H9 (cell line): ENCODE measurements at regions not wholly inside any gene's neighbourhood (a gene's known extent, or its start where the extent isn't known, plus 50 kb on each side); places are given as distances from the start of the nearest gene placed in this dataset.

Experiments
- DNase-seq: peaks from one replicate; pipeline ENCODE4 v3.0.0-alpha.2; 2017
- H2AFZ ChIP-seq: one replicate; pipeline ENCODE4 v1.6.1; 2013; ENCODE audit warnings: mild to moderate bottlenecking, low read length, control low read depth, moderate library complexity
- H2AK5ac ChIP-seq: 2 replicates; pipeline ENCODE4 v1.6.1; 2013; ENCODE audit warnings: low read length, control low read depth, mixed read lengths; ENCODE audit not compliant: insufficient read length
- H2BK120ac ChIP-seq: one replicate; pipeline ENCODE4 v1.6.1; 2013; ENCODE audit warnings: low read depth, mild to moderate bottlenecking, low read length, control low read depth, inconsistent platforms; ENCODE audit not compliant: poor library complexity, severe bottlenecking
- H2BK12ac ChIP-seq: 2 replicates; pipeline ENCODE4 v1.6.1; 2013; ENCODE audit warnings: low read length, control low read depth, mixed read lengths, low read depth; ENCODE audit not compliant: insufficient read length
- H2BK15ac ChIP-seq: 2 replicates; pipeline ENCODE4 v1.6.1; 2013; ENCODE audit warnings: low read depth, low read length, control low read depth
- H2BK20ac ChIP-seq: one replicate; pipeline ENCODE4 v1.6.1; 2013; ENCODE audit warnings: low read depth, mild to moderate bottlenecking, low read length, control low read depth, inconsistent platforms; ENCODE audit not compliant: poor library complexity, severe bottlenecking
- H2BK5ac ChIP-seq: 2 replicates; pipeline ENCODE4 v1.6.1; 2013; ENCODE audit warnings: low read length, control low read depth, mixed read lengths; ENCODE audit not compliant: insufficient read length
- H3K14ac ChIP-seq: 2 replicates; pipeline ENCODE4 v1.6.1; 2013; ENCODE audit warnings: low read length, control low read depth; ENCODE audit not compliant: insufficient read depth
- H3K18ac ChIP-seq: 2 replicates; pipeline ENCODE4 v1.6.1; 2013; ENCODE audit warnings: low read depth, mild to moderate bottlenecking, mixed read lengths, low read length, control low read depth; ENCODE audit not compliant: insufficient read length
- H3K23ac ChIP-seq: 2 replicates; pipeline ENCODE4 v1.6.1; 2013; ENCODE audit warnings: low read length, control low read depth, mixed read lengths, low read depth; ENCODE audit not compliant: insufficient read length
- H3K23me2 ChIP-seq: 2 replicates; pipeline ENCODE4 v1.6.1; 2013; ENCODE audit warnings: low read depth, mild to moderate bottlenecking, mixed read lengths, low read length, control low read depth; ENCODE audit not compliant: insufficient read length, poor library complexity, severe bottlenecking
- H3K27ac ChIP-seq: 2 replicates; pipeline ENCODE4 v1.5.1; 2013; ENCODE audit warnings: low read length, control low read depth, mixed read lengths, low read depth; ENCODE audit not compliant: insufficient read length
- H3K27me3 ChIP-seq: 2 replicates; pipeline ENCODE4 v1.6.1; 2013; ENCODE audit warnings: low read length, control low read depth, inconsistent platforms; ENCODE audit not compliant: insufficient read depth
- H3K4ac ChIP-seq: 2 replicates; pipeline ENCODE4 v1.6.1; 2013; ENCODE audit warnings: low read depth, mild to moderate bottlenecking, control low read depth, inconsistent platforms, low read length, moderate library complexity
- H3K4me1 ChIP-seq: 2 replicates; pipeline ENCODE4 v1.6.1; 2013; ENCODE audit warnings: low read length, control low read depth, inconsistent platforms; ENCODE audit not compliant: insufficient read depth
- H3K4me2 ChIP-seq: 2 replicates; pipeline ENCODE4 v1.6.1; 2013; ENCODE audit warnings: low read length, control low read depth, mixed read lengths; ENCODE audit not compliant: insufficient read length, insufficient read depth
- H3K56ac ChIP-seq: 2 replicates; pipeline ENCODE4 v1.6.1; 2013; ENCODE audit warnings: low read depth, mild to moderate bottlenecking, mixed read lengths, low read length, control low read depth; ENCODE audit not compliant: insufficient read length
- H3K79me1 ChIP-seq: 2 replicates; pipeline ENCODE4 v1.6.1; 2013; ENCODE audit warnings: low read depth, mild to moderate bottlenecking, moderate library complexity, low read length, control low read depth, inconsistent platforms; ENCODE audit not compliant: insufficient read depth, poor library complexity, severe bottlenecking
- H3K79me2 ChIP-seq: 2 replicates; pipeline ENCODE4 v1.6.1; 2013; ENCODE audit warnings: low read length, control low read depth, inconsistent platforms; ENCODE audit not compliant: insufficient read depth
- H3K9ac ChIP-seq: 2 replicates; pipeline ENCODE4 v1.6.1; 2013; ENCODE audit warnings: low read length, control low read depth, mixed read lengths; ENCODE audit not compliant: insufficient read length; ENCODE audit errors: extremely low read depth
- H3K9me3 ChIP-seq: one replicate; pipeline ENCODE4 v1.6.1; 2013; ENCODE audit warnings: low read depth, low read length, inconsistent platforms; ENCODE audit not compliant: control insufficient read depth
- H3T11ph ChIP-seq: one replicate; pipeline ENCODE4 v1.6.1; 2013; ENCODE audit warnings: mild to moderate bottlenecking, low read length, control low read depth, inconsistent platforms
- H4K20me1 ChIP-seq: one replicate; pipeline ENCODE4 v1.6.1; 2013; ENCODE audit not compliant: control insufficient read depth, insufficient read length, insufficient read depth
- H4K5ac ChIP-seq: 2 replicates; pipeline ENCODE4 v1.6.1; 2013; ENCODE audit warnings: low read depth, mild to moderate bottlenecking, mixed read lengths, low read length, control low read depth; ENCODE audit not compliant: insufficient read length
- H4K8ac ChIP-seq: replicated peaks from 2 replicates; pipeline ENCODE4 v1.6.1; 2013; ENCODE audit warnings: low read length, control low read depth, mixed read lengths, low read depth; ENCODE audit not compliant: insufficient read length
- H4K91ac ChIP-seq: 2 replicates; pipeline ENCODE4 v1.6.1; 2013; ENCODE audit warnings: low read depth, mild to moderate bottlenecking, moderate library complexity, mixed read lengths, low read length, control low read depth; ENCODE audit not compliant: insufficient read length
- H3K27ac Mint-ChIP-seq, 3 experiments: 2 replicates in 2 of 3; 3 replicates in 1 of 3; pipeline ENCODE4 v1.8.0; 2020 to 2021; ENCODE audit warnings: mixed read lengths in 3 of 3, mild to moderate bottlenecking in 1 of 3, moderate library complexity in 1 of 3
- H3K27me3 Mint-ChIP-seq: 2 replicates; pipeline ENCODE4 v1.8.0; 2021; ENCODE audit warnings: low read depth, mild to moderate bottlenecking, moderate library complexity, mixed read lengths
- H3K36me3 Mint-ChIP-seq, 3 experiments: 2 replicates in 2 of 3; 3 replicates in 1 of 3; pipeline ENCODE4 v1.8.0; 2020 to 2021; ENCODE audit warnings: low read depth in 3 of 3, mixed read lengths in 3 of 3; ENCODE audit not compliant: insufficient read depth in 1 of 3
- H3K4me1 Mint-ChIP-seq, 2 experiments: 2 replicates each; pipeline ENCODE4 v1.8.0; 2020; ENCODE audit warnings: mixed read lengths in 2 of 2
- H3K4me3 Mint-ChIP-seq, 2 experiments: 2 replicates in 1 of 2; 3 replicates in 1 of 2; pipeline ENCODE4 v1.8.0; 2020 to 2021; ENCODE audit warnings: mild to moderate bottlenecking in 2 of 2, mixed read lengths in 2 of 2, moderate library complexity in 1 of 2
- H3K9me3 Mint-ChIP-seq, 2 experiments: 2 replicates in 1 of 2; 3 replicates in 1 of 2; pipeline ENCODE4 v1.8.0; 2020; ENCODE audit warnings: mild to moderate bottlenecking in 2 of 2, mixed read lengths in 2 of 2, moderate library complexity in 1 of 2
- CTCF ChIP-seq: fragments of 200-600 bp; sonication (generic); conservative IDR thresholded peaks from 3 replicates; pipeline ENCODE4 v1.8.0; 2021; ENCODE audit warnings: antibody characterized with exemption, mild to moderate bottlenecking
- WGBS: extraction: QIAGEN DNeasy Blood & Tissue Kit; methylation state at CpG from one replicate; pipeline ENCODE4 v1.1.7; 2013; ENCODE audit warnings: missing lambda C conversion rate, low lambda C conversion rate, mixed read lengths; ENCODE audit not compliant: insufficient read length; ENCODE audit errors: extremely low coverage; 5-methylcytosine and 5-hydroxymethylcytosine counted together

GRCh38 chr15:31782016-31782783 is 248.1 kb upstream of the CHRNA7 start:
- Histone ChIP-seq H3K4ac (no peak overlapping the region), H3K27ac (no peak overlapping the region), H3K79me1 (no peaks in the 10 kb centered on the region), H3T11ph (no peak overlapping the region), H3K9ac (no peak overlapping the region), H3K23ac (no peak overlapping the region), H3K23me2 (no peaks in the 10 kb centered on the region), H3K4me1 (no peaks in the 10 kb centered on the region), H2BK15ac (no peak overlapping the region), H3K79me2 (no peaks in the 10 kb centered on the region), H3K4me2 (no peak overlapping the region), H2AK5ac (no peak overlapping the region), H4K91ac (no peak overlapping the region), H3K27me3 (no peaks in the 10 kb centered on the region), H2BK20ac (no peak overlapping the region), H2BK12ac (no peak overlapping the region), H2BK5ac (no peak overlapping the region), H4K5ac (no peak overlapping the region), H4K8ac (no peak overlapping the region), H4K20me1 (no peaks in the 10 kb centered on the region), H2AFZ (no peak overlapping the region), H3K56ac (no peak overlapping the region), H2BK120ac (no peak overlapping the region), H3K18ac (no peak overlapping the region), H3K9me3 (no peaks in the 10 kb centered on the region), H3K14ac (no peak overlapping the region)
- H3K27me3 Mint-ChIP-seq, result no peaks in the 10 kb centered on the region
- H3K27ac Mint-ChIP-seq, result peak overlapping the region in 1 of 3 experiments; percentile 59; a peak in 2 of 7 replicates
- no peaks in the 10 kb centered on the region for H3K36me3 Mint-ChIP-seq
- no peak overlapping the region for H3K4me3 Mint-ChIP-seq
- no peak for DNase-seq
- WGBS, result no CpG with 5 or more reads among the region's 9 CpGs
- no peaks in the 10 kb centered on the region for H3K9me3 Mint-ChIP-seq
- peaks cover 26 to 30% of the 10 kb centered on the region in 2 experiments for H3K4me1 Mint-ChIP-seq
- TF ChIP-seq CTCF, result no peak
